Common myeloid progenitor, CD34-positive (primary cell): ENCODE measurements at regions not wholly inside any gene's neighbourhood (a gene's known extent, or its start where the extent isn't known, plus 50 kb on each side); places are given as distances from the start of the nearest gene placed in this dataset.

Experiments
- CTCF ChIA-PET: fragments of 350-600 bp; sonication (Branson Sonifier 250); formaldehyde crosslinking; loops from one replicate; lab custom pipeline; 2021; ENCODE audit warnings: antibody characterized with exemption; lab: Charles Lee
- POLR2A ChIA-PET: fragments of 350-600 bp; sonication (Branson Sonifier 250); formaldehyde crosslinking; loops from one replicate; lab custom pipeline; 2021; ENCODE audit warnings: antibody characterized with exemption; lab: Charles Lee
- DNase-seq, 3 donors: peaks; one replicate each; pipeline versions ENCODE4 v3.0.0 to v3.0.0-alpha.2; 2013
- H3K27ac ChIP-seq, 2 experiments: 1 replicate in 1 of 2; 2 replicates in 1 of 2; pipeline ENCODE4 v1.7.0; 2013; ENCODE audit warnings: inconsistent platforms in 2 of 2, low read length in 2 of 2, mild to moderate bottlenecking in 2 of 2, low read depth in 1 of 2, moderate library complexity in 1 of 2; ENCODE audit not compliant: severe bottlenecking in 2 of 2, insufficient read depth in 1 of 2, poor library complexity in 1 of 2
- H3K27me3 ChIP-seq, 5 experiments: replicated peaks in 2 of 5; 1 replicate in 3 of 5; 2 replicates in 2 of 5; pipeline versions ENCODE4 v1.6.1 to v1.7.0; 2013; ENCODE audit warnings: low read length in 4 of 5, mild to moderate bottlenecking in 2 of 5, moderate library complexity in 2 of 5, inconsistent platforms in 1 of 5; ENCODE audit not compliant: insufficient read depth in 5 of 5, control insufficient read depth in 4 of 5
- H3K36me3 ChIP-seq, 4 experiments: 1 replicate in 2 of 4; 2 replicates in 2 of 4; pipeline versions ENCODE4 v1.6.1 to v1.7.0; 2013; ENCODE audit warnings: low read length in 3 of 4, control low read depth in 1 of 4, mild to moderate bottlenecking in 1 of 4; ENCODE audit not compliant: control insufficient read depth in 4 of 4, insufficient read depth in 4 of 4
- H3K4me1 ChIP-seq, 4 experiments: 1 replicate in 3 of 4; 2 replicates in 1 of 4; pipeline versions ENCODE4 v1.6.1 to v1.7.1; 2013; ENCODE audit warnings: low read length in 3 of 4, mild to moderate bottlenecking in 3 of 4, control low read depth in 1 of 4, inconsistent platforms in 1 of 4, moderate library complexity in 1 of 4; ENCODE audit not compliant: control insufficient read depth in 4 of 4, insufficient read depth in 4 of 4; ENCODE audit errors: control extremely low read depth in 1 of 4
- H3K4me3 ChIP-seq, 7 experiments: 1 replicate in 4 of 7; 2 replicates in 3 of 7; pipeline versions ENCODE4 v1.5.1 to v1.7.0; 2013; ENCODE audit warnings: mild to moderate bottlenecking in 7 of 7, low read length in 6 of 7, moderate library complexity in 6 of 7, inconsistent platforms in 2 of 7, low read depth in 2 of 7, control low read depth in 1 of 7; ENCODE audit not compliant: insufficient read depth in 4 of 7, control insufficient read depth in 1 of 7; ENCODE audit errors: extremely low read depth in 1 of 7
- H3K9me3 ChIP-seq, 5 experiments: 1 replicate in 4 of 5; 2 replicates in 1 of 5; pipeline versions ENCODE4 v1.6.1 to v1.7.1; 2013; ENCODE audit warnings: low read length in 4 of 5, mild to moderate bottlenecking in 2 of 5, inconsistent platforms in 1 of 5, low read depth in 1 of 5, moderate library complexity in 1 of 5; ENCODE audit not compliant: control insufficient read depth in 4 of 5, insufficient read depth in 2 of 5; ENCODE audit errors: control extremely low read depth in 1 of 5
- WGBS: methylation state at CpG from one replicate; pipeline ENCODE4 v1.1.5; 2013; ENCODE audit not compliant: insufficient coverage; 5-methylcytosine and 5-hydroxymethylcytosine counted together

DNA sequence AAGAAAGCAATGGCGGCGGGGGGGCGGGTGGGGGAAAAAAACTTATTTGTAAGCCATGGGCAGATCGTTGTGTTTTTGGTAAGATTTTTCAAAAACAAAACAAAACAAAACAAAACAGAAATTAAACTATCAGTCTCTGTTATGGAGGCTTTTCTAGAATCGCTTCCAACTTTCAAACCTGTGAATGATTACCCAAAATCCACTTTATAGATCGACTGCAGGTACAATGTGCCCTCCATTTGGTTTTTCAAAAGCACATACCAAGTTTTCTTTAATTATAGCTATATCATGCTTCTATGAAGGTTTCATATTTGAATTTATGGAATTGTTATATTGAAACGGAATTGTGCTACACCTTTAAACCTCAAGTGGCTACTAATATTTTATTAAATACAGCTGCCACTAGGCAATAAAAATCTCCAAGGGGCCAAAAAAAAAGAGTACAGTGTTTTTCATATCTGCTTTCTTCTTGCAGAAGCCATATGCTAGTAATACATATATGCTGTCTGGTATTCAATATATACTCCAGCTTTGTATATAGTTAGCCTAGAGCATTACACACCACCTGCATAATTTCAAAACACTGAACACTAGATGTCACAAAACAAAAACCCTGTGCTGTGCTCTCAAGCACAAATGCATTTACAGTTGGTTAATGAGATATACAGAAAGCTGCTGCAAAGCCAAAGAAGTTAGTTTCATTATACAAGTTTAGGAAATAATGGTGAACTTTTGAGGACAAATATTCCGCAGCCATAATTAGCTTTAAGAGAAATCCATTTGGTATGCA, 683.8 kb upstream of the NR2F2 start:
- DNase-seq: no peak
- peaks cover 0 to 15% (median 0%) of the 10 kb centered on the region in 5 experiments for H3K27me3 ChIP-seq
- H3K36me3 ChIP-seq: no peaks in the 10 kb centered on the region
- WGBS: 100% methylated on average over 1 of the region's 8 CpGs
- no peaks in the 10 kb centered on the region for H3K4me1 ChIP-seq
- CTCF ChIA-PET: no interaction called here
- H3K4me3 ChIP-seq: no peak overlapping the region
- H3K9me3 ChIP-seq: no peaks in the 10 kb centered on the region
- no peak overlapping the region for H3K27ac ChIP-seq
- POLR2A ChIA-PET: no interaction called here

DNA sequence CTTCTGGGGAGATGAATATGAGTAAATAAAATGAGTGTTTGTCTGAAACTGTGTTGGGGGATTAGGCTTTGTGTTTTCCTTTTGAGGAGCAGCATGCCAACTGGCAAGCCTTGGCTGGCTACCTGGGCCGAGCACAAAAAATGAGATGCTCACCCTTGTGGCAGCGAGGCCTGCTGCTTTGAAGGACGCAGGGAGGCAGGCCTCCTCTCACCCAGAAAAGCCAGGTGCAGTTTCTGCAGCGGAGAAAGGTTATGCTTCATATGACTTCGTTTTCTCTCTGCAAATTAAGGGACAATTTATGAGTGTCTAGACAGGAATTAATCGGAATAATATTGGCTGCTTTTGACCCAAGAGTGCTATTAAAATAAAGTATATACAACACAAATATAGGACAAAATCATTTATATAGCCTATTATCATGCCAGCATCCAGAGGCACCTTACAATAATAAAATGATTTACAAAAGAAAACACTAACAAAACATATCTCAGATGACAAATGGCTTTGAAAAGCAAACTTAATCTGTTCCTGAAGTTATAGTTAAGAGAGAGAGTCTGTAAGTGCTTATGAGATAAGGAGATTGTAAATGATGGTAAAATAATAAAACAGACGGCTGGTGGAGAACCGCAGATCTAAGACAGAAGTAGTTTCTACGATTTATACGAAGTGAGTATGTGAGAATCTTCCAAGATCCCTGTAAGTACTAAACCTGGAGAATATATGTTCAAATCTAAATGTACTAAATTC, 682.8 kb upstream of the NR2F2 start:
- ChIA-PET CTCF (no interaction called here), POLR2A (no interaction called here)
- Histone ChIP-seq H3K4me3 (no peak overlapping the region), H3K27ac (no peak overlapping the region), H3K9me3 (no peaks in the 10 kb centered on the region), H3K27me3 (peaks cover 0 to 14% (median 0%) of the 10 kb centered on the region in 5 experiments), H3K36me3 (no peaks in the 10 kb centered on the region), H3K4me1 (no peaks in the 10 kb centered on the region)
- DNase-seq: no peak
- WGBS: 88% methylated on average over 4 of the region's 10 CpGs

- 94% methylated on average over 4 of the region's 8 CpGs for WGBS
- POLR2A ChIA-PET: no interaction called here
Observed at GRCh38 chr15:95653361-95653805, 677.1 kb upstream of the NR2F2 start.

DNA sequence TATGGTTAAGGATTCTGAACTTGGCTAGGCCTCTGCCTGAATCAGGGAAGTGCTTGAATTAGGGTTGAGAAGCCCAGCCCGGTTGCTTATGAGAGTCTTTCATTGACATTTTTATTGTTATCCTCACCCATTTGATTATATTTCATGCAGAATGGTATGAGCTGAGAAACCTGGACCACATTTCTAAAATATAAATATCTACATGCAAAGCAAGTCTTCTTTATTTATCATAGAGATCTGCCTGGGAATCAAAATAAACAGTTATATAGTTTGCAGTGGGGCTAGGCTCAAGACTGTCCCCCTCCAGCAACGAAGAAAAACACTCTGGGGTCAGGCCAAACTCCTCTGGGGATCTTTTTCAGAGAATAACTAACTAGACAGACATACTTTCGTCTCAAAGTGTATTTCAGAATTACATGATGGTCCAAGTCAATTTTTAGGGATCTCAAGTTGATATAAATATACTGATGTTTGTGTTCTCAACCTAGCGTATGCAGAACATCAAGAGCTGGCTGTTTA, 675.4 kb upstream of the NR2F2 start:
- Histone ChIP-seq H3K9me3 (peaks cover 0 to 1% (median 0%) of the 10 kb centered on the region in 5 experiments), H3K4me1 (no peaks in the 10 kb centered on the region), H3K27ac (no peak overlapping the region), H3K4me3 (no peak overlapping the region), H3K27me3 (peaks cover 0 to 17% (median 2%) of the 10 kb centered on the region in 5 experiments), H3K36me3 (no peaks in the 10 kb centered on the region)
- ChIA-PET POLR2A (no interaction called here), CTCF (no interaction called here)
- 90% methylated on average over 2 of the region's 4 CpGs for WGBS
- DNase-seq: no peak

More at GRCh38 chr15:95653361-95653805, 677.1 kb upstream of the NR2F2 start:
- H3K4me3 ChIP-seq: no peak overlapping the region
- no peaks in the 10 kb centered on the region for H3K4me1 ChIP-seq
- H3K36me3 ChIP-seq: no peaks in the 10 kb centered on the region
- CTCF ChIA-PET: interaction anchor here (1.2 kb wide), 1 partner anchor 28 kb away, joined by 4 read pairs; no protein-coding TSS in a partner anchor
- H3K27me3 ChIP-seq: peaks cover 0 to 8% (median 1%) of the 10 kb centered on the region in 5 experiments
- no peak overlapping the region for H3K27ac ChIP-seq
- DNase-seq: no peak
- H3K9me3 ChIP-seq: peaks cover 0 to 1% (median 0%) of the 10 kb centered on the region in 5 experiments

- no peaks in the 10 kb centered on the region for H3K4me1 ChIP-seq
- CTCF ChIA-PET: interaction anchor here (0.6 kb wide), 1 partner anchor 265 kb away, joined by 3 read pairs; no protein-coding TSS in a partner anchor
- POLR2A ChIA-PET: no interaction called here
- H3K4me3 ChIP-seq: no peak overlapping the region
- H3K27ac ChIP-seq: no peak overlapping the region
- WGBS: 100% methylated on average over 1 of the region's 2 CpGs
- H3K36me3 ChIP-seq: no peaks in the 10 kb centered on the region
- peaks cover 0 to 21% (median 2%) of the 10 kb centered on the region in 5 experiments for H3K27me3 ChIP-seq
- DNase-seq: no peak
- H3K9me3 ChIP-seq: peaks cover 0 to 1% (median 0%) of the 10 kb centered on the region in 5 experiments
Observed at GRCh38 chr15:95656595-95656994, 673.9 kb upstream of the NR2F2 start.

DNA sequence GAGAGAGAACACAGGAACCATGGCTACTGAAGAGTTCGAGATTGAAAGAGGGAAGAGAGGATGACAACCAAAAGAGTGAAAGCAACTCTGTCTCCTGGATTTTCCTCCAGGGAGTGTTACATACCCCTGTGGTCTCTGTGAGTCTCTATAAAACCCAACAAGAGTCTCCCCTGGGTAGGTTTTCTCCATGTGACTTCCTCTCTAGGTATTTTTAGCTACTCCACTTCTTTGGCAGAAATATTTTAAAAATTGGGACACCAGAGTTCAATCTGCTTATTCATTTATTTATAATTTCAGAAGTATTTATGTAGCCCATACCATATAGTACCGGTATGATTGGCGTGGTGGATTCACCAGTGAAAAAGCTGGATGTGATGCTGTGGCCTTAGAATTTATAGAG, 671.7 kb upstream of the NR2F2 start:
- no peak overlapping the region for H3K27ac ChIP-seq
- DNase-seq: no peak
- H3K4me1 ChIP-seq: no peaks in the 10 kb centered on the region
- POLR2A ChIA-PET: no interaction called here
- H3K9me3 ChIP-seq: peaks cover 0 to 2% (median 0%) of the 10 kb centered on the region in 5 experiments
- no CpG with 5 or more reads among the region's 3 CpGs for WGBS
- no peaks in the 10 kb centered on the region for H3K36me3 ChIP-seq
- no peak overlapping the region for H3K4me3 ChIP-seq
- H3K27me3 ChIP-seq: peaks cover 0 to 31% (median 0%) of the 10 kb centered on the region in 5 experiments
- CTCF ChIA-PET: no interaction called here
